Heart left ventricle (tissue), 13 donors: ENCODE measurements at regions not wholly inside any gene's neighbourhood (a gene's known extent, or its start where the extent isn't known, plus 50 kb on each side); places are given as distances from the start of the nearest gene placed in this dataset.

Experiments used
- POLR2A ChIP-seq, 2 donors: fragments of 450-650 bp; IDR thresholded peaks; one replicate each; pipeline ENCODE4 v1.6.1; 2017; ENCODE audit warnings: antibody characterized with exemption in 2 of 2, mild to moderate bottlenecking in 2 of 2, moderate library complexity in 2 of 2
- TF ChIP-seq, protein P1 (sequence below), 12 donors: fragments of 200-600 bp; sonication (generic) in 4 of 12; IDR thresholded peaks; one replicate each; pipeline versions ENCODE4 v1.5.0 to v1.8.0; 2018 to 2022; ENCODE audit warnings: antibody characterized with exemption in 12 of 12, mild to moderate bottlenecking in 5 of 12
- donor health status: ischemic (EF 13 %, LVEDD 7.1; RV severe dilation, severe dysfunction).
- donor health status: DM: no; HTN: yes; CAD: no.
- donor health status: DM: no; HTN: no; CAD: no.
- donor health status: ischemic (EF 25% LVEDD 6.9; RV normal size, moderate dysfunction).
- donor health status: ischemic (EF 25% LVEDD 5.7; RV mildly dilated, moderate dysfunction).
- donor health status: ischemic (EF 35%, LVEDD 5.7; RV mildly dilated, moderate dysfunction).
- donor health status: nonischemic (EF 11% LVEDD 7.7; RV severe dilation, severe dysfunction).
- donor health status: DM: yes; HTN: yes; CAD: no.
- donor health status: PGD.
- donor health status: ischemic (EF 29% LVEDD 5.4; RV normal size, mild dysfunction).
- donor health status: nonischemic (EF 23%, LVEDD 6.1; RV moderate dilation, normal function).

DNA sequence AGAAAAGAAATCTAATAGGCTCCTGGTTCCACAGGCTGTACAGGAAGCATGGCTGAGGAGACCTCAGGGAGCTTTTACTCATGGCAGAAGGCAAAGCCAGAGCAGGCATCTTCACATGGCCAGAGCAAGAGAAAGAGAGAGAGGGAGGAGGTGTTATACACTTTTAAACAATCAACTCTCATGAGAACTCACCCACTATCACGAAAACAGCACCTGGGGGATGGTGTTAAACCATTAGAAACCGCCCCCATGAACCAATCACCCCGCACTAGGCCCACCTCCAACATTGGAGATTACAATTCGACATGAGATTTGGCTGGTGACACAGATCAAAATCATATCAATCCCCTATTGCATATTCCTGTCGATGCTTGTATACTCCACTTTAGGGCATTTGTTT is 93.5 kb downstream of the MRPL39 start:
- TF ChIP-seq, protein P1, sequence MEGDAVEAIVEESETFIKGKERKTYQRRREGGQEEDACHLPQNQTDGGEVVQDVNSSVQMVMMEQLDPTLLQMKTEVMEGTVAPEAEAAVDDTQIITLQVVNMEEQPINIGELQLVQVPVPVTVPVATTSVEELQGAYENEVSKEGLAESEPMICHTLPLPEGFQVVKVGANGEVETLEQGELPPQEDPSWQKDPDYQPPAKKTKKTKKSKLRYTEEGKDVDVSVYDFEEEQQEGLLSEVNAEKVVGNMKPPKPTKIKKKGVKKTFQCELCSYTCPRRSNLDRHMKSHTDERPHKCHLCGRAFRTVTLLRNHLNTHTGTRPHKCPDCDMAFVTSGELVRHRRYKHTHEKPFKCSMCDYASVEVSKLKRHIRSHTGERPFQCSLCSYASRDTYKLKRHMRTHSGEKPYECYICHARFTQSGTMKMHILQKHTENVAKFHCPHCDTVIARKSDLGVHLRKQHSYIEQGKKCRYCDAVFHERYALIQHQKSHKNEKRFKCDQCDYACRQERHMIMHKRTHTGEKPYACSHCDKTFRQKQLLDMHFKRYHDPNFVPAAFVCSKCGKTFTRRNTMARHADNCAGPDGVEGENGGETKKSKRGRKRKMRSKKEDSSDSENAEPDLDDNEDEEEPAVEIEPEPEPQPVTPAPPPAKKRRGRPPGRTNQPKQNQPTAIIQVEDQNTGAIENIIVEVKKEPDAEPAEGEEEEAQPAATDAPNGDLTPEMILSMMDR (IDR thresholded peaks at IDR 0.05): no peak
- no peak for TF ChIP-seq POLR2A (IDR thresholded peaks at IDR 0.05)
